ENCODE measurements at regions not wholly inside any gene's neighbourhood (a gene's known extent, or its start where the extent isn't known, plus 50 kb on each side); places are given as distances from the start of the nearest gene placed in this dataset.

- no peaks in the 10 kb centered on the region for H3K79me2 ChIP-seq (replicated peaks; ENCODE audit: insufficient read depth, low read length)
- no peaks in the 10 kb centered on the region for H3K9me2 ChIP-seq (ENCODE audit: insufficient read depth, low read length)
- H3K4me2 ChIP-seq (ENCODE audit: low read length): no peak overlapping the region
- TF ChIP-seq SMC3 (conservative IDR thresholded peaks at IDR 0.05; ENCODE audit: poor library complexity) (no peak), MXI1 (conservative IDR thresholded peaks at IDR 0.05; ENCODE audit: poor library complexity, severe bottlenecking) (no peak), EP300 (conservative IDR thresholded peaks at IDR 0.05; ENCODE audit: poor library complexity, severe bottlenecking) (no peak), TAF1 (IDR thresholded peaks at IDR 0.05; ENCODE audit: low read depth) (no peak), REST (IDR thresholded peaks at IDR 0.05; ENCODE audit: borderline replicate concordance) (no peak), POLR2AphosphoS5 (IDR thresholded peaks at IDR 0.05) (no peak), EZH2 (IDR thresholded peaks at IDR 0.05; ENCODE audit: borderline replicate concordance, insufficient read depth, low read length, poor library complexity, severe bottlenecking) (no peak), CTCF (IDR thresholded peaks at IDR 0.05; ENCODE audit: poor library complexity, severe bottlenecking) (no peak), RAD21 (conservative IDR thresholded peaks at IDR 0.05) (no peak)
- no peaks in the 10 kb centered on the region for H3K36me3 ChIP-seq (ENCODE audit: insufficient read depth, low read length)
- H4K20me1 ChIP-seq (ENCODE audit: insufficient read depth): no peaks in the 10 kb centered on the region
- no peak overlapping the region for H3K27ac ChIP-seq (ENCODE audit: low read length)
- no peak overlapping the region for H3K4me3 ChIP-seq (ENCODE audit: low read length)
- no peaks in the 10 kb centered on the region for H3K9me3 ChIP-seq (ENCODE audit: low read length)
- H3K27me3 ChIP-seq (ENCODE audit: insufficient read depth, low read depth, low read length): no peaks in the 10 kb centered on the region
- no peak overlapping the region for H2AFZ ChIP-seq (ENCODE audit: low read depth, low read length)
- H3K9ac ChIP-seq (ENCODE audit: low read length): no peak overlapping the region
- no peaks in the 10 kb centered on the region for H3F3A ChIP-seq (ENCODE audit: insufficient read depth, low read length, poor library complexity, severe bottlenecking)
Observed at GRCh38 chr12:29051221-29051620, 97.9 kb upstream of the FAR2 start.

- Histone ChIP-seq H3K9me2 (ENCODE audit: insufficient read depth, low read length) (no peaks in the 10 kb centered on the region), H3K9me3 (ENCODE audit: low read length) (no peaks in the 10 kb centered on the region), H3F3A (ENCODE audit: insufficient read depth, low read length, poor library complexity, severe bottlenecking) (no peaks in the 10 kb centered on the region), H3K79me2 (replicated peaks; ENCODE audit: insufficient read depth, low read length) (no peaks in the 10 kb centered on the region), H3K4me2 (ENCODE audit: low read length) (no peak overlapping the region), H3K27me3 (ENCODE audit: insufficient read depth, low read depth, low read length) (no peaks in the 10 kb centered on the region), H2AFZ (ENCODE audit: low read depth, low read length) (no peak overlapping the region), H3K4me3 (ENCODE audit: low read length) (no peak overlapping the region), H4K20me1 (ENCODE audit: insufficient read depth) (no peaks in the 10 kb centered on the region), H3K36me3 (ENCODE audit: insufficient read depth, low read length) (no peaks in the 10 kb centered on the region), H3K9ac (ENCODE audit: low read length) (no peak overlapping the region), H3K27ac (ENCODE audit: low read length) (no peak overlapping the region)
- TF ChIP-seq REST (IDR thresholded peaks at IDR 0.05; ENCODE audit: borderline replicate concordance): no peak
- TF ChIP-seq TAF1 (IDR thresholded peaks at IDR 0.05; ENCODE audit: low read depth): no peak
- no peak for TF ChIP-seq RAD21 (conservative IDR thresholded peaks at IDR 0.05)
- TF ChIP-seq CTCF (IDR thresholded peaks at IDR 0.05; ENCODE audit: poor library complexity, severe bottlenecking): no peak
- TF ChIP-seq MXI1 (conservative IDR thresholded peaks at IDR 0.05; ENCODE audit: poor library complexity, severe bottlenecking): no peak
- TF ChIP-seq SMC3 (conservative IDR thresholded peaks at IDR 0.05; ENCODE audit: poor library complexity): no peak
- TF ChIP-seq POLR2AphosphoS5 (IDR thresholded peaks at IDR 0.05): no peak
- no peak for TF ChIP-seq EZH2 (IDR thresholded peaks at IDR 0.05; ENCODE audit: borderline replicate concordance, insufficient read depth, low read length, poor library complexity, severe bottlenecking)
- no peak for TF ChIP-seq EP300 (conservative IDR thresholded peaks at IDR 0.05; ENCODE audit: poor library complexity, severe bottlenecking)
Observed at GRCh38 chr12:29053567-29053966, 95.5 kb upstream of the FAR2 start.
